ENCODE measurements at regions not wholly inside any gene's neighbourhood (a gene's known extent, or its start where the extent isn't known, plus 50 kb on each side); places are given as distances from the start of the nearest gene placed in this dataset.

DNA sequence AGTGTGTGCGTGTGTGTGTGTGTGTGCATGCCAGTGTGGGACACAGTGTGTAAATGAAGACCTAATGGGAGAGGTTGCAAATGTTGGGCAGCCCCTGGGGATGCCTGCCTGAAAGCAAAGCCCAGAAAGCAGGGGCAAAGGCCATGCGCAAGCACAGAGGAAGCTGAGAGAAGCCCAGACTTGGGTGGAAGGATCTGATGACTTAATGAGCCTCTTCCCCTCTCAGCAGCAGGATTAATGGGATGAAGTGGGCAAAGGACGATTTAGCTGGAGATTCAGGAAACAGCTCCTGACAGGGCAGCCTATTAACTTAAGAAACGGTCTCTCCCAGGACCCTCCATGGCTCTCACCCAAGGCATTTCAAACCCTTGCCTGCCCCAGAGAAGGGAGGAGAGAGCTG lies 107.3 kb downstream of the EFNB1 start:
- no peak overlapping the region for H3K4me3 ChIP-seq (ENCODE audit: low read depth, low read length)
- TF ChIP-seq, protein P1, sequence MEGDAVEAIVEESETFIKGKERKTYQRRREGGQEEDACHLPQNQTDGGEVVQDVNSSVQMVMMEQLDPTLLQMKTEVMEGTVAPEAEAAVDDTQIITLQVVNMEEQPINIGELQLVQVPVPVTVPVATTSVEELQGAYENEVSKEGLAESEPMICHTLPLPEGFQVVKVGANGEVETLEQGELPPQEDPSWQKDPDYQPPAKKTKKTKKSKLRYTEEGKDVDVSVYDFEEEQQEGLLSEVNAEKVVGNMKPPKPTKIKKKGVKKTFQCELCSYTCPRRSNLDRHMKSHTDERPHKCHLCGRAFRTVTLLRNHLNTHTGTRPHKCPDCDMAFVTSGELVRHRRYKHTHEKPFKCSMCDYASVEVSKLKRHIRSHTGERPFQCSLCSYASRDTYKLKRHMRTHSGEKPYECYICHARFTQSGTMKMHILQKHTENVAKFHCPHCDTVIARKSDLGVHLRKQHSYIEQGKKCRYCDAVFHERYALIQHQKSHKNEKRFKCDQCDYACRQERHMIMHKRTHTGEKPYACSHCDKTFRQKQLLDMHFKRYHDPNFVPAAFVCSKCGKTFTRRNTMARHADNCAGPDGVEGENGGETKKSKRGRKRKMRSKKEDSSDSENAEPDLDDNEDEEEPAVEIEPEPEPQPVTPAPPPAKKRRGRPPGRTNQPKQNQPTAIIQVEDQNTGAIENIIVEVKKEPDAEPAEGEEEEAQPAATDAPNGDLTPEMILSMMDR (IDR thresholded peaks at IDR 0.05; ENCODE audit: insufficient read depth, low read depth, low read length): no peak
- no peak for DNase-seq (ENCODE audit: low read depth)

DNA sequence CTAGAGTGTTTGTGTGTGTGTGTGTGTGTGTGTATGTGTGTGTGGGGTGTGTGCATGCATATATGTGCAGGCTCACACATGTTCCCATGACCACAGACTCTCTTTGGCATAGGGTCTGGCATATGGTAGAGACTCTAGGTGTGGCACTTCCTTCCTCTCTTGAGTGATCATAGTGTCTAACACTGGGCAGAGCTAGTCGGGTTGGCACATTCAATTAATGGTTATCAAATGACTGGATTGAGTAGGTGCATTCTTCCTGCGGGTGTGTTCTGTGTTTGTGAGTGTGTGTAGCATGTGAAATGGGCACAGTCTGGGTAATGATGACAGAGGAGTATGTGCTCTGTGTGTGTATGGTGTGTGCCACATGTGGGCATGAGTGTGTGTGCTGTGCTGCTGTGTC lies 106.5 kb downstream of the EFNB1 start:
- TF ChIP-seq, protein P1 (IDR thresholded peaks at IDR 0.05; ENCODE audit: insufficient read depth, low read depth, low read length): no peak
- H3K4me3 ChIP-seq (ENCODE audit: low read depth, low read length): no peak overlapping the region
- DNase-seq (ENCODE audit: low read depth): no peak

DNA sequence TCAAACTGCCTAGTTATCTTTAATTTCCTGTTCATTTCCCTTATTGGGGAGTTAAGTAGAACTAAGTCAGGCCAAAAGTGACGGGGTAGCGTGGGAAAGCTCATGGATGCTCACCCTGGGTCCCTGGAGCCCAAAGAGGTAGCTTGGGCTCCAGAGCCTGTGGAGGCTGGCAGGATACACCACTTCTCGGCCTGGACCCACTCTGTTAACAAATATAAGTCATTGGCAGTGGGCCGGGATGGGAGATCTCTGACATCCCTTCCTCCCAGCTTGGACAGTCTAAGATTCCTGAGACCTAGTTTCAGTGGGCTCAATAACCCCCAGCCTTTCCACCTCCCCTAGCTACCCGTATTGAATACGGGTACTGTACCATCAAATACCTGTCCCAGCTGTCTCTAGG lies 106.1 kb downstream of the EFNB1 start:
- DNase-seq (ENCODE audit: low read depth): no peak
- TF ChIP-seq, protein P1 (IDR thresholded peaks at IDR 0.05; ENCODE audit: insufficient read depth, low read depth, low read length): no peak
- H3K4me3 ChIP-seq (ENCODE audit: low read depth, low read length): no peak overlapping the region

DNA sequence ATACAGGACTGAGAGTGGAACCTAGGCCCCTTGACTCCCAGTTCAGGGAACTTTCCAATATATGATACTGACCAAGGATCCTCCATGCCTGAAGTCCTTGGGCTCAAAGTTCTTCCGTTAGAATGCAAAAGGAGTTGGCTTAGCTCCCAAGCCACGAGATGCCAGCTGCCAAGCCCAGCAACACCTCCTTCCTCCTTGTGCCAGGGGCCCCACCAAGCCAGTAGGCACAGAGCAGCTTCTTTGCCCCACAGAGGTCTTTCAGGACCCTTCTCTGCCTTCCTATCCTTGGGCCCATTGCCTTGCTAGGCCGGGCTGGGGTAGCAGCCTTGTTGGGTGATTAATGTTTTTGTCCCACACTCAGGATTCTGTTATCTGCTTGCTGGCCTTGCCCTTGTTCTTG lies 105.6 kb downstream of the EFNB1 start:
- DNase-seq (ENCODE audit: low read depth): no peak
- no peak overlapping the region for H3K4me3 ChIP-seq (ENCODE audit: low read depth, low read length)
- TF ChIP-seq, protein P1 (IDR thresholded peaks at IDR 0.05; ENCODE audit: insufficient read depth, low read depth, low read length): no peak

DNA sequence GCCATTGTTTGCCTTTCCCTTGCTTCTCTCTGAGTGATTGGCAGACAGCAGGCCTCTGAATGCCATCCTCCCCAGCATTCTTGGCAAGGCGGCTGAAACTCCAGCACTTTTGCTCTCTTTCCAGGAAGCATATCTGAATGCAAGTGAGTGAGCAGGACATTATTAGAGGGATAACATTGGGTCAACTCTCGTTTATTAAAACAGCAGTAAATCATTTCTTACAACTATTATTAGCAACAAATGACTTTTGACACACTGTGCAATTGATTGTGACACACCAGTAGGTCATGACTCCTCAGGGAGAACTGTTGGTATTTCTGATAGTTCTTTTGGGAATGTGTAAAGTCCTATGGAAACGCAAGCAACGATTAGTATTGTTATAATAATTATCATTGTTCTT lies 103.8 kb downstream of the EFNB1 start:
- DNase-seq (ENCODE audit: low read depth): no peak
- TF ChIP-seq, protein P1 (IDR thresholded peaks at IDR 0.05; ENCODE audit: insufficient read depth, low read depth, low read length): no peak
- H3K4me3 ChIP-seq (ENCODE audit: low read depth, low read length): no peak overlapping the region

DNA sequence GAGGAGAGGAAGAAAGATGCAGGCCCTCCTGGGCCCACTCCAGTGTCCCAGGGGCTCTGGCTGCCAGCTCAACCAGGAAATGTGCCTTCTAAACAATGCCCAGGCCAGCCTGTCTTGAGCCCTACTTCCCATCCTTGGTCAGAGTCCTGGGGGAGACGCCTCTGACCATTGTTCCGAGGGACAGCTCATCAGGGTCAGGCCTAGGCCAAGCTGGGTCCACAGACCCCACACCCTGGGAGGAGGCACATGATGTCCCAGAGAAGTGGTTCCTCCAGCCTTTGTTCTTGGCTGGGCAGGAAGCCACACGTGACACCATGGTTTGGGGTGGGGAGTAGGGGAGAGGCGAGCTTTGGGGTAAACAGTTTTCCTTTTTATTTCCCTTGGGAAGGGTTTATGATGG lies 102.5 kb downstream of the EFNB1 start:
- H3K4me3 ChIP-seq (ENCODE audit: low read depth, low read length): no peak overlapping the region
- TF ChIP-seq, protein P1 (IDR thresholded peaks at IDR 0.05; ENCODE audit: insufficient read depth, low read depth, low read length): no peak
- no peak for DNase-seq (ENCODE audit: low read depth)

DNA sequence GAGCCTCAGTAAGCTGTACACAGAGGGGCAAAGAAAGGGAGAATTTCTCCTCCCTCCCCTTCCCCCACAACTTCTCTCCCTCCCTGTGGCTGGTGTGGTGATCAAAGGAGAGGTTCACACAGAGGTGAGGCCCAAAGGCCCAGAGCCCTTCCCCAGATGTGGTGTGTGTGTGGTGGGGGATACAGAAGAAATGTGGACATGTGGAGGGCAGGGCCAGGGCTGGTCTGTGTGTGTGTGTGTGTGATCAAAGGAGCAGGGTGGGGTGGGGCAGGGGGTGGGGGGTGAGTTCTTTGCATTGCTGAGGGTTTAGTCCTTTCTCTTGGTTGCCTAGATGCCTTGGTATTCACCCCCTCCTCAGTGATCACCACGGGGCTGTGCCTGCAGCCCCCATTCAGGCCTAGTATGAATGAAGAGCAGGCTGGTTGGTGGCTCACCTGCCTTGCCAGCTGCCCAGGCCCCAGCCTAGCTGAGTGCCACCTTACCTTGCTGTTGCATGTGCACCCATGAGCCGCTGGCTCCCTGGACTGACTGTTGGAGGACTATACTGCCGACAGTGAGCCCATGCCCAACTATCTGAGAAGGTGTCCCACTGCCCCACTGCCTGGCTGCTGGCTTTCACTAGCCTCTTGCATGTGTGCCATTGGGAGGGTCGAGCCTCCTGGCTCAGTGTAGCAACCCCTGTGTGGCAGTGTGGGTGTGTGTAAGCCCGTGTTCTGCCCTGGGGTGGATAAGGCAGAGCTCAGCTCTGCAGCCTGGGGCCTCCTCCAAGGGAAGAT lies 101.9 kb downstream of the EFNB1 start:
- no peak for DNase-seq (ENCODE audit: low read depth)
- no peak overlapping the region for H3K4me3 ChIP-seq (ENCODE audit: low read depth, low read length)
- TF ChIP-seq, protein P1 (IDR thresholded peaks at IDR 0.05; ENCODE audit: insufficient read depth, low read depth, low read length): no peak

All from fibroblast of villous mesenchyme (primary cell).